ENCODE measurements at regions not wholly inside any gene's neighbourhood (a gene's known extent, or its start where the extent isn't known, plus 50 kb on each side); places are given as distances from the start of the nearest gene placed in this dataset.
"Not testable (repeated sequence)": the region's sequence is repeated elsewhere in the genome, so short reads cannot be mapped to it uniquely, and the experiment has no call there.

GRCh38 chr1:112105557-112105956 lies 116.1 kb upstream of the KCND3 start:
- no peak for DNase-seq

GRCh38 chr1:112110031-112110430 lies 120.6 kb upstream of the KCND3 start:
- DNase-seq: no peak

- DNase-seq: no peak
Measured at GRCh38 chr1:112111734-112112133, 122.3 kb upstream of the KCND3 start.

- no peak for DNase-seq
Measured at GRCh38 chr1:112114540-112114939, 125.1 kb upstream of the KCND3 start.

- no peak for DNase-seq
Measured at GRCh38 chr1:112126598-112126997, 137.1 kb upstream of the KCND3 start.

GRCh38 chr1:112127606-112128005 lies 138.1 kb upstream of the KCND3 start:
- not testable (repeated sequence) for DNase-seq

GRCh38 chr1:112133487-112133886 lies 144.0 kb upstream of the KCND3 start:
- no peak for DNase-seq

GRCh38 chr1:112140743-112141142 lies 151.3 kb upstream of the KCND3 start:
- DNase-seq: no peak

GRCh38 chr1:112141301-112141700 lies 151.8 kb upstream of the KCND3 start:
- DNase-seq: no peak

- DNase-seq: no peak
Measured at GRCh38 chr1:112141923-112142322, 152.5 kb upstream of the KCND3 start.

GRCh38 chr1:112143871-112144441 lies 154.5 kb upstream of the KCND3 start:
- DNase-seq: no peak

GRCh38 chr1:112144733-112145426 lies 155.4 kb upstream of the KCND3 start:
- DNase-seq: no peak

- no peak for DNase-seq
Measured at GRCh38 chr1:112146201-112146715, 156.8 kb upstream of the KCND3 start.

GRCh38 chr1:112160214-112160613 lies 170.7 kb upstream of the KCND3 start:
- not testable (repeated sequence) for DNase-seq

GRCh38 chr1:112165375-112165774 lies 175.9 kb upstream of the KCND3 start:
- no peak for DNase-seq

GRCh38 chr1:112169517-112169916 lies 180.0 kb upstream of the KCND3 start:
- no peak for DNase-seq

GRCh38 chr1:112172294-112172882 lies 182.9 kb upstream of the KCND3 start:
- no peak for DNase-seq

GRCh38 chr1:112177314-112177713 lies 187.8 kb upstream of the KCND3 start:
- DNase-seq: no peak

- DNase-seq: no peak
Measured at GRCh38 chr1:112188611-112189010, 199.1 kb upstream of the KCND3 start.

GRCh38 chr1:112196008-112196588 lies 199.9 kb upstream of the CTTNBP2NL start:
- no peak for DNase-seq

GRCh38 chr1:112196731-112197130 lies 199.3 kb upstream of the CTTNBP2NL start:
- no peak for DNase-seq

- DNase-seq: no peak
Measured at GRCh38 chr1:112209493-112209892, 186.5 kb upstream of the CTTNBP2NL start.

- no peak for DNase-seq
Measured at GRCh38 chr1:112219267-112219666, 176.7 kb upstream of the CTTNBP2NL start.

Measured in skin of body (tissue), 1 donor.